Mesendoderm (in vitro differentiated cells): ENCODE measurements at regions not wholly inside any gene's neighbourhood (a gene's known extent, or its start where the extent isn't known, plus 50 kb on each side); places are given as distances from the start of the nearest gene placed in this dataset.

ENCODE experiments used
- DNase-seq: peaks from one replicate; pipeline ENCODE4 v3.0.0; 2013
- H2AK5ac ChIP-seq: 2 replicates; pipeline ENCODE4 v1.6.1; 2013; ENCODE audit warnings: low read length, inconsistent platforms
- H2BK120ac ChIP-seq: 2 replicates; pipeline ENCODE4 v1.6.1; 2013; ENCODE audit warnings: low read depth, mild to moderate bottlenecking, low read length, moderate library complexity, mixed read lengths
- H2BK15ac ChIP-seq: replicated peaks from 2 replicates; pipeline ENCODE4 v1.6.1; 2013; ENCODE audit warnings: low read depth, mild to moderate bottlenecking, moderate library complexity
- H2BK5ac ChIP-seq: 2 replicates; pipeline ENCODE4 v1.6.1; 2013; ENCODE audit warnings: low read length, inconsistent platforms
- H3K18ac ChIP-seq: 2 replicates; pipeline ENCODE4 v1.6.1; 2013; ENCODE audit warnings: mild to moderate bottlenecking, low read length, mixed read lengths
- H3K23ac ChIP-seq: one replicate; pipeline ENCODE4 v1.6.1; 2013; ENCODE audit warnings: low read length
- H3K27ac ChIP-seq: 2 replicates; pipeline ENCODE4 v1.5.1; 2013; ENCODE audit warnings: low read depth, mild to moderate bottlenecking, inconsistent platforms, low read length, moderate library complexity
- H3K27me3 ChIP-seq: 2 replicates; pipeline ENCODE4 v1.6.1; 2013; ENCODE audit warnings: low read length, control low read depth, mild to moderate bottlenecking, inconsistent platforms; ENCODE audit not compliant: insufficient read depth, poor library complexity
- H3K36me3 ChIP-seq: 2 replicates; pipeline ENCODE4 v1.6.1; 2013; ENCODE audit warnings: low read length, inconsistent platforms; ENCODE audit not compliant: control insufficient read depth, insufficient read depth
- H3K4ac ChIP-seq: one replicate; pipeline ENCODE4 v1.6.1; 2013; ENCODE audit warnings: low read depth, mild to moderate bottlenecking, low read length, moderate library complexity
- H3K4me1 ChIP-seq: 2 replicates; pipeline ENCODE4 v1.6.1; 2013; ENCODE audit warnings: low read depth, low read length, inconsistent platforms; ENCODE audit not compliant: control insufficient read depth
- H3K4me2 ChIP-seq: 2 replicates; pipeline ENCODE4 v1.6.1; 2013; ENCODE audit warnings: low read length
- H3K4me3 ChIP-seq: 2 replicates; pipeline ENCODE4 v1.5.1; 2013; ENCODE audit warnings: mild to moderate bottlenecking, low read length
- H3K56ac ChIP-seq: one replicate; pipeline ENCODE4 v1.6.1; 2013; ENCODE audit warnings: low read length
- H3K79me1 ChIP-seq: 2 replicates; pipeline ENCODE4 v1.6.1; 2013; ENCODE audit warnings: low read length, inconsistent platforms
- H3K79me2 ChIP-seq: 2 replicates; pipeline ENCODE4 v1.6.1; 2013; ENCODE audit warnings: mild to moderate bottlenecking, low read length; ENCODE audit not compliant: control insufficient read depth, insufficient read depth
- H3K9ac ChIP-seq: 2 replicates; pipeline ENCODE4 v1.6.1; 2013; ENCODE audit warnings: low read length, inconsistent platforms
- H4K5ac ChIP-seq: one replicate; pipeline ENCODE4 v1.6.1; 2013; ENCODE audit warnings: low read length
- H4K8ac ChIP-seq: one replicate; pipeline ENCODE4 v1.6.1; 2013; ENCODE audit warnings: low read depth, mild to moderate bottlenecking, control low read depth, low read length, moderate library complexity
- WGBS: extraction: QIAGEN DNeasy Blood & Tissue Kit; methylation state at CpG from one replicate; pipeline ENCODE4 v1.1.7; 2013; ENCODE audit warnings: low lambda C conversion rate, missing lambda C conversion rate; ENCODE audit not compliant: insufficient coverage; ENCODE audit errors: extremely low coverage; 5-methylcytosine and 5-hydroxymethylcytosine counted together

DNA sequence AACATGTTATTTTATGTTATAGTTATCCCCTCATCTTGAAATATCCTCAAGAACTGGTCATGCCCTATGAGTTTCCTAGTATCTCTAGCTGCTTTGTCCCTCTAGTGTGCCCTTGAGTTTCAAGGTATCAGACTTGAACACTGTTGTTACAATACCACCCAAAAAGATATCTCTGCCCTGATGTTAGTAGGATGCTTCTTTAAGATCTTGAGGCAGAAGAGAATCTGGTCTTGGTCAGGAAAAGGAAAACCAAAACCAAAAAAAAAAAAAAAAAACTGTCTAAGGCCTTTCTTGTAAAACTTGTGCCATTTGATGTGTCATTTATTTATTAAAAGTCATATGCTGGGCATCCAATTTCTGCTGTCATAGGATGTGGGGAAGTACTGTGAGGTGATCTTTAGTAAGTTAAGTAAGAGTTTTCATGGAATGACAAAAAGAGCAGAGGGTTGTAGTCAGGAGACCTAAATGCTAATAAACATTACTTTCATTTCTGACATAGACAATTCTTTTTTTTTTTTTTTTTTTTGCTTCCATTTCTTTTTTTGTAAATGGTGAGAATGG is 229.7 kb downstream of the NECTIN3 start:
- Histone ChIP-seq H3K79me1 (no peaks in the 10 kb centered on the region), H2BK5ac (no peak overlapping the region), H2AK5ac (no peak overlapping the region), H4K8ac (no peak overlapping the region), H3K36me3 (no peaks in the 10 kb centered on the region), H3K27ac (no peak overlapping the region), H3K27me3 (no peaks in the 10 kb centered on the region), H3K4me3 (no peak overlapping the region), H3K18ac (no peak overlapping the region), H3K79me2 (no peaks in the 10 kb centered on the region), H2BK120ac (no peak overlapping the region), H3K4me1 (no peaks in the 10 kb centered on the region), H2BK15ac (no peak overlapping the region), H3K23ac (no peak overlapping the region), H3K9ac (no peak overlapping the region), H3K4me2 (no peak overlapping the region), H3K56ac (no peak overlapping the region), H3K4ac (no peak overlapping the region), H4K5ac (no peak overlapping the region)
- DNase-seq, result no peak

- Histone ChIP-seq H3K18ac (no peak overlapping the region), H2BK15ac (no peak overlapping the region), H2BK120ac (no peak overlapping the region), H3K27ac (no peak overlapping the region), H3K36me3 (no peaks in the 10 kb centered on the region), H3K79me1 (no peaks in the 10 kb centered on the region), H4K5ac (no peak overlapping the region), H2AK5ac (no peak overlapping the region), H3K4me1 (no peaks in the 10 kb centered on the region), H3K4me2 (no peak overlapping the region), H3K9ac (no peak overlapping the region), H3K27me3 (no peaks in the 10 kb centered on the region), H3K4ac (no peak overlapping the region), H3K56ac (no peak overlapping the region), H2BK5ac (no peak overlapping the region), H3K23ac (no peak overlapping the region), H3K4me3 (no peak overlapping the region), H4K8ac (no peak overlapping the region), H3K79me2 (no peaks in the 10 kb centered on the region)
- DNase-seq, result no peak
- no CpG with 5 or more reads among the region's 1 CpG for WGBS
These were observed 230.4 kb downstream of the NECTIN3 start for GRCh38 chr3:111302063-111302462.

DNA sequence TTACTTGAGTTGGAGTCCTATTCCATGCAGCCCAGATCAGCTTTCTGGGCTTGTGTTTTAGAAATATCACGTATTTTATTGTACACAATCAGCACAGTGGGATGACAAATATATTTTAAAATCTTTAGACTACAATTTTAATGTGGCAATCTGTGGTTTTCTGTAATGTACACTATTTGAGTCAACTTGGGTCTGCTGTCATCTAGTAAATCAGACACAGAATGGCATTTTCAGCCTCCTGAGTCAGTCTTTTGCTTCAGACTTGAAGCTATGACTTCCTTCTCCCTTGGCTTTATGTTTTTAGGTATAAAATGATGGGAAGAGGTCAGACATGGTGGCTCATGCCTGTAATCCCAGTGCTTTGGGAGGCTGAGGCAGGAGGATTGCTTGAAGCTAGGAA is 232.1 kb downstream of the NECTIN3 start:
- no peak overlapping the region for H3K4ac ChIP-seq
- H3K4me2 ChIP-seq, result no peak overlapping the region
- H2AK5ac ChIP-seq, result no peak overlapping the region
- no peak overlapping the region for H3K27ac ChIP-seq
- H2BK120ac ChIP-seq, result no peak overlapping the region
- WGBS, result no CpG with 5 or more reads among the region's 1 CpG
- no peaks in the 10 kb centered on the region for H3K4me1 ChIP-seq
- no peak overlapping the region for H3K9ac ChIP-seq
- no peak overlapping the region for H4K5ac ChIP-seq
- no peak overlapping the region for H3K56ac ChIP-seq
- no peak overlapping the region for H2BK15ac ChIP-seq
- no peaks in the 10 kb centered on the region for H3K79me1 ChIP-seq
- H3K18ac ChIP-seq, result no peak overlapping the region
- H3K23ac ChIP-seq, result no peak overlapping the region
- H3K79me2 ChIP-seq, result no peaks in the 10 kb centered on the region
- DNase-seq, result no peak
- no peak overlapping the region for H3K4me3 ChIP-seq
- H4K8ac ChIP-seq, result no peak overlapping the region
- H3K36me3 ChIP-seq, result no peaks in the 10 kb centered on the region
- no peaks in the 10 kb centered on the region for H3K27me3 ChIP-seq
- no peak overlapping the region for H2BK5ac ChIP-seq

DNA sequence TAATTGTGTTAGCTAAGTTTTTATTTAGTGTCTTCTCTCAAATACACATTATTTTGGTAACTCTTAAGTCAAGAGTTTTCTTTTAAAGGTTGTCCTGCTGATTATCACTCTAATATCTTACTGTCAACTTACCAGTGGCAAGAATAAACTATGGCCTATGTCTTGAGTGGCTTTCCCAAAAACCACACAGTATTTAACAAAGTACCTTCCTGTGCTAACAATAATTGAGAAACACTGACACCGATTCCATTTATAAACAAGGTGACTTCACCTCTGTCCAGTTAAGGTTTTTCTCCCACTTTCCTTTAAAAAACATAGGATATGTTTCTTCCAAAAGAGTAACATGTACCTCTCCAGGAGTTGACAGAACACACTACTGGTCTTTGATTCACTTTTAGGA is 234.3 kb upstream of the CD96 start:
- Histone ChIP-seq H3K56ac (no peak overlapping the region), H3K79me1 (no peaks in the 10 kb centered on the region), H3K4ac (no peak overlapping the region), H3K27ac (no peak overlapping the region), H3K36me3 (no peaks in the 10 kb centered on the region), H3K4me1 (no peaks in the 10 kb centered on the region), H3K4me2 (no peak overlapping the region), H4K5ac (no peak overlapping the region), H3K79me2 (no peaks in the 10 kb centered on the region), H2BK15ac (no peak overlapping the region), H3K9ac (no peak overlapping the region), H3K18ac (no peak overlapping the region), H2BK120ac (no peak overlapping the region), H2BK5ac (no peak overlapping the region), H4K8ac (no peak overlapping the region), H3K27me3 (no peaks in the 10 kb centered on the region), H3K4me3 (no peak overlapping the region), H3K23ac (no peak overlapping the region), H2AK5ac (no peak overlapping the region)
- no peak for DNase-seq
- WGBS, result no CpG with 5 or more reads among the region's 1 CpG

GRCh38 chr3:111311126-111311525 is 230.9 kb upstream of the CD96 start:
- no peak overlapping the region for H4K5ac ChIP-seq
- no peak overlapping the region for H3K4me2 ChIP-seq
- H2AK5ac ChIP-seq, result no peak overlapping the region
- peaks cover 2% of the 10 kb centered on the region for H3K4me1 ChIP-seq
- no peak overlapping the region for H3K9ac ChIP-seq
- no peak overlapping the region for H2BK120ac ChIP-seq
- H3K27me3 ChIP-seq, result no peaks in the 10 kb centered on the region
- no peak overlapping the region for H2BK5ac ChIP-seq
- H3K56ac ChIP-seq, result no peak overlapping the region
- no peak overlapping the region for H3K23ac ChIP-seq
- H3K79me1 ChIP-seq, result no peaks in the 10 kb centered on the region
- no peak overlapping the region for H3K18ac ChIP-seq
- no peak overlapping the region for H4K8ac ChIP-seq
- H3K4ac ChIP-seq, result no peak overlapping the region
- no peak for DNase-seq
- no peak overlapping the region for H3K4me3 ChIP-seq
- H3K79me2 ChIP-seq, result no peaks in the 10 kb centered on the region
- no peak overlapping the region for H2BK15ac ChIP-seq
- H3K27ac ChIP-seq, result no peak overlapping the region
- no peaks in the 10 kb centered on the region for H3K36me3 ChIP-seq

GRCh38 chr3:111311709-111312235 is 230.2 kb upstream of the CD96 start:
- no peaks in the 10 kb centered on the region for H3K79me1 ChIP-seq
- no CpG with 5 or more reads among the region's 2 CpGs for WGBS
- no peak overlapping the region for H2BK120ac ChIP-seq
- peaks cover 2% of the 10 kb centered on the region for H3K4me1 ChIP-seq
- no peaks in the 10 kb centered on the region for H3K79me2 ChIP-seq
- no peak overlapping the region for H3K56ac ChIP-seq
- H3K9ac ChIP-seq, result no peak overlapping the region
- no peak overlapping the region for H2BK15ac ChIP-seq
- H3K4me2 ChIP-seq, result no peak overlapping the region
- H3K4ac ChIP-seq, result no peak overlapping the region
- H4K8ac ChIP-seq, result no peak overlapping the region
- H3K36me3 ChIP-seq, result no peaks in the 10 kb centered on the region
- DNase-seq, result no peak
- no peak overlapping the region for H3K27ac ChIP-seq
- H3K4me3 ChIP-seq, result no peak overlapping the region
- H4K5ac ChIP-seq, result no peak overlapping the region
- no peak overlapping the region for H3K18ac ChIP-seq
- no peaks in the 10 kb centered on the region for H3K27me3 ChIP-seq
- H2BK5ac ChIP-seq, result no peak overlapping the region
- no peak overlapping the region for H3K23ac ChIP-seq
- H2AK5ac ChIP-seq, result no peak overlapping the region
